ENCODE measurements at regions not wholly inside any gene's neighbourhood (a gene's known extent, or its start where the extent isn't known, plus 50 kb on each side); places are given as distances from the start of the nearest gene placed in this dataset.

DNA sequence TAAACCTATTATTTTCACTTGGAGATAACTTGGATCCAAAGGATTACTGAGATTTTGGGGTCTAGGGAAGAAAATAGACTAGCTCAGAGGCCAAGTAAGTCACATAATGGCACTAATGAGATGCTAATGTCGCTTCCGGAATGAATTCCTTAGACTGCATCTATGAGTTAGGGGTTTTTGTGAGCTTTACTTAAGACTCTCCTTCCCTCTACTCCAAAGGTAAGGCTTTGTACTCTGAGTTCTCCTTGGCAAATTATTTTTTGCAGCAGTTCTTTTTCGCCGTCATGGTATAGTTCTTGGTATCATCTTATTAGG is 143.9 kb upstream of the KLF14 start:
- TF ChIP-seq, protein P1, sequence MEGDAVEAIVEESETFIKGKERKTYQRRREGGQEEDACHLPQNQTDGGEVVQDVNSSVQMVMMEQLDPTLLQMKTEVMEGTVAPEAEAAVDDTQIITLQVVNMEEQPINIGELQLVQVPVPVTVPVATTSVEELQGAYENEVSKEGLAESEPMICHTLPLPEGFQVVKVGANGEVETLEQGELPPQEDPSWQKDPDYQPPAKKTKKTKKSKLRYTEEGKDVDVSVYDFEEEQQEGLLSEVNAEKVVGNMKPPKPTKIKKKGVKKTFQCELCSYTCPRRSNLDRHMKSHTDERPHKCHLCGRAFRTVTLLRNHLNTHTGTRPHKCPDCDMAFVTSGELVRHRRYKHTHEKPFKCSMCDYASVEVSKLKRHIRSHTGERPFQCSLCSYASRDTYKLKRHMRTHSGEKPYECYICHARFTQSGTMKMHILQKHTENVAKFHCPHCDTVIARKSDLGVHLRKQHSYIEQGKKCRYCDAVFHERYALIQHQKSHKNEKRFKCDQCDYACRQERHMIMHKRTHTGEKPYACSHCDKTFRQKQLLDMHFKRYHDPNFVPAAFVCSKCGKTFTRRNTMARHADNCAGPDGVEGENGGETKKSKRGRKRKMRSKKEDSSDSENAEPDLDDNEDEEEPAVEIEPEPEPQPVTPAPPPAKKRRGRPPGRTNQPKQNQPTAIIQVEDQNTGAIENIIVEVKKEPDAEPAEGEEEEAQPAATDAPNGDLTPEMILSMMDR (IDR thresholded peaks at IDR 0.05) = no peak
- TF ChIP-seq ZFX (IDR thresholded peaks at IDR 0.05; ENCODE audit: borderline replicate concordance) = no peak

All from 22Rv1 (cell line).